ENCODE measurements at regions not wholly inside any gene's neighbourhood (a gene's known extent, or its start where the extent isn't known, plus 50 kb on each side); places are given as distances from the start of the nearest gene placed in this dataset.
"Not testable (repeated sequence)": the region's sequence is repeated elsewhere in the genome, so short reads cannot be mapped to it uniquely, and the experiment has no call there.

GRCh38 chr5:96319981-96320739 is 112.9 kb downstream of the PCSK1 start:
- not testable (repeated sequence) for DNase-seq (ENCODE audit: low spot score)

GRCh38 chr5:96318569-96319110 is 114.4 kb downstream of the PCSK1 start:
- DNase-seq (ENCODE audit: low spot score), result no peak

- no peak for DNase-seq (ENCODE audit: low spot score)
Measured at GRCh38 chr5:96317945-96318344, 115.1 kb downstream of the PCSK1 start.

- no peak for DNase-seq (ENCODE audit: low spot score)
Measured at GRCh38 chr5:96316487-96316886, 116.6 kb downstream of the PCSK1 start.

GRCh38 chr5:96316017-96316416 is 117.0 kb downstream of the PCSK1 start:
- DNase-seq (ENCODE audit: low spot score), result no peak

GRCh38 chr5:96315431-96315830 is 117.6 kb downstream of the PCSK1 start:
- DNase-seq (ENCODE audit: low spot score), result no peak

GRCh38 chr5:96312383-96312782 is 120.7 kb downstream of the PCSK1 start:
- DNase-seq (ENCODE audit: low spot score), result no peak

GRCh38 chr5:96307047-96307446 is 126.0 kb downstream of the PCSK1 start:
- DNase-seq (ENCODE audit: low spot score), result not testable (repeated sequence)

- no peak for DNase-seq (ENCODE audit: low spot score)
Measured at GRCh38 chr5:96302174-96302738, 130.8 kb downstream of the PCSK1 start.

- DNase-seq (ENCODE audit: low spot score), result no peak
Measured at GRCh38 chr5:96300976-96301375, 132.1 kb downstream of the PCSK1 start.

GRCh38 chr5:96297867-96298266 is 135.2 kb downstream of the PCSK1 start:
- DNase-seq (ENCODE audit: low spot score), result peak; percentile 71

GRCh38 chr5:96297290-96297689 is 135.8 kb downstream of the PCSK1 start:
- DNase-seq (ENCODE audit: low spot score), result peak; percentile 77

- DNase-seq (ENCODE audit: low spot score), result no peak
Measured at GRCh38 chr5:96294884-96295202, 138.2 kb downstream of the PCSK1 start.

- DNase-seq (ENCODE audit: low spot score), result no peak
Measured at GRCh38 chr5:96293966-96294883, 138.8 kb downstream of the PCSK1 start.

GRCh38 chr5:96292582-96293247 is 140.3 kb downstream of the PCSK1 start:
- DNase-seq (ENCODE audit: low spot score), result no peak

GRCh38 chr5:96289287-96289686 is 143.8 kb downstream of the PCSK1 start:
- not testable (repeated sequence) for DNase-seq (ENCODE audit: low spot score)

- no peak for DNase-seq (ENCODE audit: low spot score)
Measured at GRCh38 chr5:96288845-96289185, 144.2 kb downstream of the PCSK1 start.

- DNase-seq (ENCODE audit: low spot score), result peak; percentile 23
Measured at GRCh38 chr5:96288166-96288844, 144.7 kb downstream of the PCSK1 start.

- DNase-seq (ENCODE audit: low spot score), result no peak
Measured at GRCh38 chr5:96287136-96287535, 145.9 kb downstream of the PCSK1 start.

GRCh38 chr5:96285823-96286222 is 147.2 kb downstream of the PCSK1 start:
- DNase-seq (ENCODE audit: low spot score), result no peak

- DNase-seq (ENCODE audit: low spot score), result no peak
Measured at GRCh38 chr5:96284727-96285389, 148.2 kb downstream of the PCSK1 start.

Data from GM03348 (cell line).